ENCODE measurements at regions not wholly inside any gene's neighbourhood (a gene's known extent, or its start where the extent isn't known, plus 50 kb on each side); places are given as distances from the start of the nearest gene placed in this dataset.
"Not testable (repeated sequence)": the region's sequence is repeated elsewhere in the genome, so short reads cannot be mapped to it uniquely, and the experiment has no call there.

- DNase-seq (ENCODE audit: low spot score): no peak
Measured at GRCh38 chr22:19599626-19600243, 75.5 kb upstream of the CLDN5 start.

GRCh38 chr22:19603346-19603745 is 79.1 kb upstream of the CLDN5 start:
- not testable (repeated sequence) for DNase-seq (ENCODE audit: low spot score)

DNA sequence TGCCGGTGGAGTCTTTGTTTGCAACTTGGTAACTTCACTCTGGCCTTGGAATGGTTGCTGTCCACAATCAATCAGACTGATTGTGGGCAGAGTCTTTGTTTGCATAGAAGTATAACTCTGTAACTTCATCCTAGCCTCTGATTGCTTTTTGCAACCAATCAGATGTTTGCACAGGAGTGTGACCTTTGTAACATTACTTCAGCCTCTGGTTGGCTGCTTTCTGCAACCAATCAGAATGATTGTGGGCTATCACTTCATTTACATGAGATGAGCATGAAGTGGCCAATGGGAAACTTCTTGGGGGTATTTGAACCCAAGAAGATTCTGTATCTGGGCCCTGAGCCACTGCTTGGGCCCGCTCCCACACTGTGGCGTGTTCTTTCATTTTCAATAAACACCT is 79.6 kb upstream of the CLDN5 start:
- DNase-seq (ENCODE audit: low spot score): no peak

GRCh38 chr22:19604711-19605268 is 80.6 kb upstream of the CLDN5 start:
- DNase-seq (ENCODE audit: low spot score): no peak

DNA sequence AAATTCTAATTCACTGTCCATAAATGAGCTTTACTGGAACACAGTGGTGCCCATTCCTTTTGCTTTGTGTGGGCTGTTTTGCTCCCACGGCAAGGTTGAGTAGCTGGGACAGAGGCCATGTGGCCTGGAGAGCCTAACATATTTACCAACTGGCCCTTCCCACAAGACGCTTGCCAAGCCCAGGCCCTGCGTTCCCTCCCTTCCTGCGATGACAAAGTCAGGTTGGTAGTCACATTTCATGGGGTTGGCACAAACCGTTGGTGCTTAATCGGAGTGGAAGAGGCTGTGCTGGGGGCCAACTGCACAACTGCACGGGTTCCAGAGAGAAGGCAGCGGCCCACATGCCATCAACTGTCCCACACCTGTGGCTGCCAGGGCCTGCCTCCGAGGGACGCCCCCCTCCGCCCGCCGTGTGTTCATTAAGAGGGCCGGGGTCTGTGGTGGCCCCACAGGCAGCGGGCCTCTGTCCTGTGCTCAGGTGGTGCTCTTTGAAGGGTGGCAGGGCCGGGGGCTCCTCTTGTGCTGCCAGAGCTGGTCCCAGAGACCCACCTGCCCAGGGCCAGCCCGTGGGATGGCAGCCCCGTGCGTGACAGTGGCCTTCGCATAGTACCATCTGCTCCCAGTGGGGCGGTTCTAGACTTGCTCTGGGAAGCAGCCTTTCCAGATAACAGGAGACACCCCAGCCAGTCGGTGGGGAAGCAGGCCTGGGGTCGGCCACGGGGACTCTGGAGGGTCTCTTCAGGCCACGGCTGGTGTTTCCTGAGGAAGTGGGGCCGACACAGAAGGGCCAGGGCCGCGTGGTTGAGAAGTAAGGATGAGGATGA is 81.5 kb upstream of the CLDN5 start:
- no peak for DNase-seq (ENCODE audit: low spot score)

DNA sequence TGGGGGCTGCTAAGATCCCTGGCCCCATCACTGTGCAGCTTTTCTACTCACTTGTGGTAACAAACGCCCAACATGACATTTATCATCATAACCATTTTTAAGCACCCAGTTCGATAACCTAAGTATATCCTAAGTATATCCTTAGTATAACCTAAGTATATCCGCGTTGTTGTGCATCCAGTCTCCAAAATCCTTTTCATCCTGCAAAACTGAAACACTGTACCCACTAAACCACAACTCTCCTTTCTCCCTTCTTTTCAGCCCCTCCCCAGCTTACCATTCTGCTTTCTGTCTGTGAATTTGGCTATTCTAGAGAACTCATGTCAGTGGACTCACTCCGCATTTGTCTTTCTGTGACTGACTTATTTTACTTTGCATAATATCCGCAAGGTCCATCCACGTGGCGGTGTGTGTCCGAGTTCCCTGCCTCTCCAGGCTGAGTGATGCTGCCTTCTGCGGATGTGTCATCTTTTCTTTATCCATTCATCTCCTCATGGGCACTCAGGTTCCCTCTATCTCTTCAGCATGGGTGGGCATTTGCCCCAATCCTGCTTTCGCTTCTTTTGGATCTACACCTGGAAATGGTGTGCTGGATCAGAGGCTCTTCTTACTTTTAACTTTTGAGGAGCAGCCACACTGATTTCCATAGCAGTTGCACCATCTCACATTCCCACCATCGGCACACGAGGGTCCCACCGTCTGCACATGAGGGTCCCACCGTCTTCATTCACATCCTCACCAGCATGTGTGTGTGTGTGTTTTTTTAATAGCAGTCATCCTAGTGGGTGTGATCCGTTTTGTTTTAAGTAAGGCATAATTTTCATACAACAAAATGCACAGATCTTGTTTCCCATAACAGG is 82.4 kb upstream of the CLDN5 start:
- DNase-seq (ENCODE audit: low spot score): no peak

- DNase-seq (ENCODE audit: low spot score): no peak
Measured at GRCh38 chr22:19607192-19608002, 83.2 kb upstream of the CLDN5 start.

DNA sequence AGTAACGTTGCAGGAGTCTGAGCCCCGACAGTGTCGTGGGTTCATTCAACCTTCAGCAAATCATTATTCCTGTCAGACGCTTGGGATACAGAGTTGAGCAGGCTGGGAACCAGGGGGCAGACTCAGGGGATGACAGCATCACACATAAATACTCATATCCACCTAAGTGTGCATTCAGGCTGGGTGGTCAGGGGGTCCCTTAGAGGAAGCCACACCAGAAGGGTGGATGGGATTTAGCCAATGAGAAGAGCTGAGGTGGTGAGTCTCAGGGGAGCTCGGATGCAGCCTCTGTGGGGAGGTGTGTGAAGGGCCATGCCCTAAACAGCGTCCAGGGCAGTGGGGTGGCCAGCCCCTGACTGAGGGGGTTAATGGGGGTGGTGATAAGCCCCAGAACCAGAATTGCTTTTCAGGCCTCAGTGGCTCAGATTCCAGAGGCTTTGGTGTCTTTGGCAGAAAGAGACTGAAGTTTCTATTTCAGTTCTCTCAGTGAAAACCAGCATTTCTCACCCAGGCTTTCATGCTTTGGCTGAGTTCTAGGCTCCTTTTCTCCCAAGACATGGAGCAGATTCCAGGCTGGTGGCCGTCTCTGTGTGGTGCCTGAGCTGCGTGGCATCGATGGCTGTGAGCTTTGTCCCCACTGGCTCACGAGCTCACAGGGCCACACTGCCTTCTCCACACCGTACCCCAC is 83.9 kb upstream of the CLDN5 start:
- no peak for DNase-seq (ENCODE audit: low spot score)

DNA sequence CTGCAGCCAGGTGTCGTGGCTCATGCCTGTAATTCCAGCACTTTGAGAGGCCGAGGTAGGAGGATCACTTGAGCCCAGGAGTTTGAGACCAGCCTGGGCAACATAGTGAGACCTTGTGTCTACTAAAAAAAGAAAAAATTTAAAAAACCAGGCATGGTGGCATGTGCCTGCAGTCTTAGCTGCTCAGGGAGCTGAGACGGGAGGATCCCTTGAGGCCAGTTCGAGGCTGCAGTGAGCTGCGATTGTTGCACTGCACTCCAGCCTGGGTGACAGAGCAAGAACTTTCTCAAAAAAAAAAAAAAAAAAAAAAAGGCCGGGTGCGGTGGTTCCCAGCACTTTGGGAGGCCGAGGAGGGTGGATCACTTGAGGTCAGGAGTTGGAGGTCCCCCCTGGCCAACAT is 85.5 kb upstream of the CLDN5 start:
- not testable (repeated sequence) for DNase-seq (ENCODE audit: low spot score)

GRCh38 chr22:19610518-19611253 is 86.5 kb upstream of the CLDN5 start:
- DNase-seq (ENCODE audit: low spot score): no peak

- DNase-seq (ENCODE audit: low spot score): no peak
Measured at GRCh38 chr22:19611590-19611989, 87.4 kb upstream of the CLDN5 start.

GRCh38 chr22:19612866-19613572 is 88.8 kb upstream of the CLDN5 start:
- no peak for DNase-seq (ENCODE audit: low spot score)

GRCh38 chr22:19614536-19614863 is 90.3 kb upstream of the CLDN5 start:
- no peak for DNase-seq (ENCODE audit: low spot score)

GRCh38 chr22:19615001-19615461 is 90.8 kb upstream of the CLDN5 start:
- DNase-seq (ENCODE audit: low spot score): no peak

DNA sequence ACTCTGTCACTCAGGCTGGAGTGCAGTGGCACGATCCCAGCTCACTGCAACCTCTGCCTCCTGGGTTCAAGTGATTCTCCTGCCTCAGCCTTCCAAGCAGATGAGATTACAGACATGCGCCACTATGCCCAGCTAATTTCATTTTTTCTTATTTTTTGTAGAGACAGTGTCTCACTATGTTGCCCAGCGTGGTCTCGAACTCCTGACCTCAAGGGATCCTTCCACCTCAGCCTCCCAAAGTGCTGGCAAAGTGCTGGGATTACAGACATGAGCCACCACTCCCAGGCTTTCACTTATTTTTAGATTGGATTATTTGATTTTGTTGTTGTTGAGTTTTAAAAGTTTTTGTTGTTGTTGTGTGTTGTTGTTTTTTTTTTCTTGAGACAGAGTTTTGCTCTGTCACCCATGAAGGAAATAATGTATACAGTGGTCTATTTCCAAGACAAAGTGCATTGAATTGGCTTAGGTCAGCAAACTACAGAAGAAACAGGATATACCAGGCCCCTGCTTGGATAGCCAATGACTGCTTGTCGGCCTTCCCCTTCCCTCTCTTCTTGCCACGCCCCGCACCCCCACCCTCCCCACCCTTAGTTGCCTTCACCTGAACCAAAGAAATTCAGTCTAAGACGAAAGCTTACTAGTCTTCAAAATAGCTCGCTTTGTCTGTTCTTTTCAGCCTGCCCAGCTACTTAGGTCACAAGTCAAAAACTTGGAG is 91.8 kb upstream of the CLDN5 start:
- no peak for DNase-seq (ENCODE audit: low spot score)

DNA sequence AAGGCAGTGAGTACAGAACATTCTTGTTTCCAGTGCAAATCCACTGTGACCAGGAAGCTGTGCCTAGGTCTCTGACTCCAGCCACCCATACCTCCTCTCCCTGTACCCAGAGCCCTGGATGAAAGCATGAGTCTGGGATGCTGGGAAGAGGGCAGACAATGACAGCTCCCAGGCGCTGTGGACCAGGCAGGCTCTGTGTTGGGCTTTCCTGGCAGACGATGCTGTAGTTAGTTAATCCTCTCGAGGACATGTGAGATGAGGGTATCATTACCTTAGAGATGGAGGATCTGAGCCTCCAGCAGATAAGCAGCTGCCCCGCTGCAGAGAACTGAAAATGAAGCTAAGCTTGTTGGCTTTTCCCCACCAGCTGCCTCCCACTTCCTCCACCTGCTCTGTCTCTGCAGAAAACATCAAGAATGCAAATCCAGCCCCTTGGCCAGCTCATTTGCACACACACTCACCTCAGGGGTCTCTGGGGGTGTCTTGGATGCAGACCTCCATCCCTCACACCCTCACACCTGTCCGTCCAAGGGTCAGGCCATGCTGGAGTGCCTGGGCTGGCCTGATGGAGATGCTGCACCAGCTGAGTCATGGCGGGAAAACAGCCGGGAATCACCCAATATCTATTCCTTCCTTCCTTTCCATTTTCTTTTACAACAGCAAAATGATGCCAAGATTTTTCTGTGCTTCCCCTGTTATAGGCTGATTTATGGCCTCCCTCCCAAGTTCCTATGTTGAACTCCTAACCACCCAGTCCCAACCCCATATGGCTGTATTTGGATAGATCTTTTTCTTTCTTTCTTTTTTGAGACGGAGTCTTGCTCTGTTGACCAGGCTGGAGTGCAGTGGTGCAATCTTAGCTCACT is 94.9 kb upstream of the SEPTIN5 start:
- no peak for DNase-seq (ENCODE audit: low spot score)

DNA sequence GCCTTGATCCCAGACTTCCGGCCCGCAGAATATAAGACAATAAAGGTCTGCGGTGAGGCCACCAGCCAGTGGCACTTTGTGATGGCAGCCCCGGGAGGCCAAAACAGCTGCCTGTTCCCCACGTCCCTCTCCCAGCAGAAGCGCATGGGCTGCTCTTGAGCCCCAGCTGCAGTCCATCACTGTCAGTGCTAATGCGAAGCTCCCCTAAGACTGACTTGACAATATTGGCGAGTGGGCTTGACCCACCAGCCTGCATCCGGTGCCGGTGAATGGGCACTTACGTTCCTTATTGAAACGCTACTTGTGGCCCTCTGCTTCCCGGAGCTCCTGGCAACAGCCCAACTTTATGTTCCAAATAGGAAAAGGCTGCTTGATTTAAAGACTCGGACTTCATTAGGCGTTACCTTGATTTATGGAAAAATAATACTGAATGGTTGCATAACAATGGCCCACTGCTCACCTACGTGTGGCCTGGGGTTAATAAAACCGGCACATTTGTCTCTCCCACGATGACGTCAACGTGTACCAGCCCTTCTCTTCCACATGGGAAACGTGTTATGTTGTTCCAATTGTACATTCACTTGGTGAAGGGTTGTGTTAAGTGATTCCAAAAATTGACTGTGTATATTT is 93.4 kb upstream of the SEPTIN5 start:
- DNase-seq (ENCODE audit: low spot score): no peak

Data from AG08396 (cell line).